ENCODE measurements at regions not wholly inside any gene's neighbourhood (a gene's known extent, or its start where the extent isn't known, plus 50 kb on each side); places are given as distances from the start of the nearest gene placed in this dataset.

GRCh38 chr2:144010096-144010836 is 509.7 kb downstream of the ZEB2 start:
- intact Hi-C loops (cut with micrococcal nuclease), result no loop called here
- CTCF ChIA-PET (ENCODE audit: low intra/inter-chr PET ratio), result no interaction called here
- H3K36me3 ChIP-seq (ENCODE audit: control insufficient read depth, insufficient read depth, low read length), result no peaks in the 10 kb centered on the region
- H3K9me1 ChIP-seq (ENCODE audit: control insufficient read depth, insufficient read depth, low read length), result no peaks in the 10 kb centered on the region
- in situ Hi-C loops (cut with MboI), result no loop called here
- no peak for FAIRE-seq
- BruUV-seq (replicated peaks), result no TSS peak
- H3K9me3 ChIP-seq (replicated peaks; ENCODE audit: control insufficient read depth, insufficient read depth, low read depth, low read length), result no peaks in the 10 kb centered on the region
- DNase-seq (ENCODE audit: extremely low read depth in 1 of 4, low spot score in 3 of 4), result no peak
- no peak overlapping the region for H3K4me2 ChIP-seq (ENCODE audit: insufficient read depth, low read length)
- H3K4me3 ChIP-seq, result no peak overlapping the region
- no peak overlapping the region for H2AFZ ChIP-seq (ENCODE audit: low read depth, low read length)
- ATAC-seq, result no peak
- TF ChIP-seq USF1 (CRISPR knock-in tag; IDR thresholded peaks at IDR 0.05) (no peak), FOXO4 (CRISPR knock-in tag; IDR thresholded peaks at IDR 0.05) (no peak), XRCC3 (IDR thresholded peaks at IDR 0.05) (no peak), NCOA6 (IDR thresholded peaks at IDR 0.05) (no peak), SMARCE1 (IDR thresholded peaks at IDR 0.05) (no peak), CLOCK (CRISPR knock-in tag; IDR thresholded peaks at IDR 0.05; ENCODE audit: borderline replicate concordance) (no peak), PHB2 (IDR thresholded peaks at IDR 0.05; ENCODE audit: low read depth) (no peak), MECOM (CRISPR knock-in tag; IDR thresholded peaks at IDR 0.05) (no peak), PCBP1 (IDR thresholded peaks at IDR 0.05; ENCODE audit: low read depth, low read length, poor library complexity, severe bottlenecking) (no peak), MTF1 (CRISPR knock-in tag; IDR thresholded peaks at IDR 0.05; ENCODE audit: borderline replicate concordance) (no peak), NFATC3 (IDR thresholded peaks at IDR 0.05) (no peak), HDAC2 (IDR thresholded peaks at IDR 0.05) (no peak), ZNF280A (IDR thresholded peaks at IDR 0.05; ENCODE audit: low read depth, partially characterized antibody) (no peak), SREBF1 (IDR thresholded peaks at IDR 0.05; ENCODE audit: borderline replicate concordance, low read depth, low read length) (no peak), ZNF384 (IDR thresholded peaks at IDR 0.05; ENCODE audit: low read depth, low read length) (no peak), XRCC4 (IDR thresholded peaks at IDR 0.05; ENCODE audit: extremely low read depth, insufficient read depth, insufficient read length) (no peak), CREM (IDR thresholded peaks at IDR 0.05; ENCODE audit: low read depth) (no peak), ZBTB8A (IDR thresholded peaks at IDR 0.05; ENCODE audit: partially characterized antibody) (no peak)
- no peak overlapping the region for H3K9ac ChIP-seq (ENCODE audit: insufficient read depth in 1 of 2, low read depth in 2 of 2, low read length in 2 of 2)
- 43% methylated on average over 1 of the region's 1 CpG for WGBS (ENCODE audit: insufficient coverage, low coverage, missing lambda C conversion rate)
- H3K27me3 ChIP-seq (ENCODE audit: control insufficient read depth in 2 of 2, insufficient read depth in 2 of 2, low read length in 2 of 2), result no peaks in the 10 kb centered on the region
- H3K27ac ChIP-seq (ENCODE audit: extremely low read depth, low read depth, low read length), result no peak overlapping the region
- POLR2A ChIA-PET, result interaction anchor here (0.6 kb wide), 1 partner anchor 356 kb away, joined by 3 read pairs; no protein-coding TSS in a partner anchor
- H3K79me2 ChIP-seq (ENCODE audit: control insufficient read depth, insufficient read depth, low read length), result no peaks in the 10 kb centered on the region
- H3K4me1 ChIP-seq (replicated peaks in 1 of 2; ENCODE audit: control insufficient read depth in 2 of 2, insufficient read depth in 2 of 2, low read length in 2 of 2), result peaks cover 0 to under 1% of the 10 kb centered on the region in 2 experiments; a peak in 2 of 5 replicates
- H4K20me1 ChIP-seq (replicated peaks; ENCODE audit: control insufficient read depth, insufficient read depth, low read length), result no peaks in the 10 kb centered on the region
